Hepatic stellate cell (primary cell): ENCODE measurements at regions not wholly inside any gene's neighbourhood (a gene's known extent, or its start where the extent isn't known, plus 50 kb on each side); places are given as distances from the start of the nearest gene placed in this dataset.

Source experiments
- DNase-seq: peaks from one replicate; pipeline ENCODE4 v3.0.0; 2011; ENCODE audit warnings: low spot score

DNA sequence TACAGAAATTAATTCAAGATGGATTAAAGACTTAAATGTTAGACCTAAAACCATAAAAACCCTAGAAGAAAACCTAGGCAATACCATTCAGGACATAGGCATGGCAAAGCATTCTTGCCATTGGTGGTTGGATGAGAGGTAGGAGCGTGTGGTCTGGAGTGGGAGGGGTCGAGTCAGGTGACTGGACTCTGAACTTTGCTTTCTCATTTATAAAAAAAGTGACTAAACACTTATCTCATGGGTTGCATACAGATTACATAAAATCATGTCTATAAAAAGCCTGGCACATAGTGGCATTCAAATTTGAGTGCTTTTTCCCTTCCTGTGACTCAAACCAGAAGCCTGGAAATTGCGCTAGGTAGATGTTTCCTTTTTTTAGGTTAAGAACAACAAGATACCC is 159.7 kb upstream of the SHISA6 start:
- no peak for DNase-seq

DNA sequence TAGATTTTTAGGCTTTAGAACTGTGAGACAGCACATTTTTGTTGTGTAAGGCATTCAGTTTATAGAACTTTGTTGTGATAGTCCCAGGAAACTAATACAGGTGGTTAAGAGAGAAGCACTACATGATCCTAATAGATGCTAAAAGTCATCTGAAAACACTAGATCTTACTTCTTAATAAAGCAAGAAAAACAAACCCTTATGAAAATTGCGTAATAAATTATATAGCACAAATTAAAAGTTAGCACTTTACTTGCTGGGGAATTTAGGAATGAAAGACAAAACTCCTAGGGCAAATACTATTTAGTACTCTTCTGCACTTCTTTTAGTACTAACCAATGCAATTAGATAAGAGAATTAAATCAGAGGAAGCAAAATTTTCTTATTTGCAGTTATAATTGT is 163.3 kb upstream of the SHISA6 start:
- DNase-seq = no peak

DNA sequence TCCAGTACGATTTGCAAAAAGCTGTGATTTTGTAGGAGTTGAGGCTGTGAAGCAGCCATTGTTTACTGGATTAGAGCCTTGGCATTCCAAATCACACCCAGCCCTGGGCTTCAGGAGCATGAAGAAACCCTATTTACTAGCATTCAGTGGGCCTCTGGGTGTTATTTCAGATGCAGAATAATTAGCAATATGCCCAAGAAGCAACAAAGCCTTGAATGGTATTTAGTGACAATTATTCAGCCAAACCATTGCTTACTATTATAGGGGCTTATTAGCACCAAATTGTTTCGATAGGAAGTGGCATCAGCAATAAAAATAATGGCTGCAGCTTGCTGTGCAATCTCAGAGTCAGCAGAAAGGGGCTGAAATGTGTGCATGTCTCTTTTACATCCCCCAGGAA is 166.6 kb upstream of the SHISA6 start:
- DNase-seq = no peak

DNA sequence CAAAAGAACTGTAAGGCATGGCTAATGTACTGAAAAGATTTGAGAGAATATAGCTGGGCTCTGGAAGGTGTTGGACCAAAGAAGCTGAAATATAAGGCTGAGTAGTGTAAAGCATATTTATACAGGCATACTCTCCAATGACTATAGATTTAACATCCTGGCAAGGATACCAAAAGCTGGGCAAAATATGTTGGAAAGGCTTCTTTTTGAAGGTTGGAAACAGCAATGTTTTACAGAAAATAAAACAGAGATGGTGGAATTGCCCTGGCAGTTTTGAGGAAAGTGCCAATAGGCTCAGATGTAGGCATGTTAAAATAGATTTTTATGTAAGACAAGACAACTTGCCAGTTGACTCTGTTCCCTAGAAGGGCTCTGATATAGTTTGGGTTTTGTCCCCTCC is 184.1 kb upstream of the SHISA6 start:
- DNase-seq = no peak

DNA sequence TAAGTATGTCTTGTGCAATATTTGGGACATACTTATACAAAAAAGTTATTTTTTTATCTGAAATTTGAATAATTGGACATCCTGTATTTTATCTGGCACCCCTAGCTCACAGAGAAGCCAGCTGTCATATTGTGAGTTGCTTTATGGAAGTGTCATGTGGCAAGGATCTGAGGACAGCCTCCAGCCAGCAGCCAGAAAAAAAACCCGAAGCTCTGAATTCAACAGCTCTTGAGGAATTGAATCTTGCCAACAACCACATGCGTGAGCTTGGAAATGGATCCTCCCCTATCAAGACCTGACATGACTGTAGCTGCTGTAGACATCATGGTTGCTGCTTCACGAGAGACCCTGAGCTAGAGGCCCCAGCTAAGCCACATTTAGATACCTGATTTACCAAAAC is 187.2 kb upstream of the SHISA6 start:
- DNase-seq = no peak

DNA sequence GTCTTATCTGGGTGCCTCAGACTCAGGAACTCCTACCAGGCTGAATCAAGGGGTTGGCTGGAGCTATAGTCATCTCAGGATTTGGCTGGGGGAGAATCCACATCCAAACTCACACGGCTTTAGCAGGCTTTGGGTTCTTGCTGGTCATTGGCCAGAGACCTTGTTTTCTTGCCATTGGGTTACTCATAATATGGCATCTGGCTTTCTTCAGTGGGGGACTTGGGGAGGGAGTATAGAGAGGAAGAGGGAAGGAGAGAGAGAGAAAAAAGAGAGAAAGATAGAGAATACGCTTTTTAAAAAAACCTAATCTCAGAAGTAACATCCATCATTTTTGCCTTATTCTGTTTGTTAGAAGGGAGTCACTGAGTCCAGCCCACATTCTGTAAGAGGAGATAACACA is 191.5 kb upstream of the SHISA6 start:
- no peak for DNase-seq

DNA sequence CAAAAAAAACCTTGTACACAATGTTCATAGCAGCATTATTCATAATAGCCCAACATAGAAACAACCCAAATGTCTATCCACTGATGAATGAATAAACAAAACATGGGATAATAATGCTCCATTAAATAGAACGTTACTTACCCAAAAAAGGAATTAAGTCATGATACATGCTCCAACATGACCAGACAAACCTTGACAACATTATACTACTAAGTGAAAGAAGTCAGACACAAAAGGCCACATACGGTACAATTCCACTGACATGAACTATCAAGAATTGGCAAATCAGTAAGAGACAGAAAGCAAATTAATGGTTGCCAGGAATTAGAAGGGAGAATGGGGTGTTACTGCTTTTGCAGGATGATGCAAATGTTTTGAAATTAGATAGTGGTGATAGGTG is 193.8 kb upstream of the SHISA6 start:
- DNase-seq = no peak

DNA sequence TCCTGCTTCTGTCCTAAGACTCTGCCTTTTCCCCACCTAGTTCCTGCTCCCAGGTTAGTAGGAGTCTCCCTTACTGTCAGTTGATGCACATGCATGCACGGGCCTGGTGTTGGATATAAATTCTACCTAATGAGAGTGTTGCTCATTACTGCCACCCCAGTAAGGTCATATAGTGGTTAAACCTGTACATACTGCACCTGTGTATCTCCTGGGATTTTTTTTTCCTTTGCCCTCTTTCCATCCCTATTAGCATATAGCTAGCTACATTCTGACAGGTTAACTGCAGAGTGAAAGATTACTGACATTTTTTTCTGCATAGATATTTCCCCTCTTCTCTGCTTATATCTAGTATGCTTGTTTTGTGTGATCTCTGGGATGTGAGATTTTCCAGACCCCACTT is 201.5 kb upstream of the PIRT start:
- DNase-seq = no peak

DNA sequence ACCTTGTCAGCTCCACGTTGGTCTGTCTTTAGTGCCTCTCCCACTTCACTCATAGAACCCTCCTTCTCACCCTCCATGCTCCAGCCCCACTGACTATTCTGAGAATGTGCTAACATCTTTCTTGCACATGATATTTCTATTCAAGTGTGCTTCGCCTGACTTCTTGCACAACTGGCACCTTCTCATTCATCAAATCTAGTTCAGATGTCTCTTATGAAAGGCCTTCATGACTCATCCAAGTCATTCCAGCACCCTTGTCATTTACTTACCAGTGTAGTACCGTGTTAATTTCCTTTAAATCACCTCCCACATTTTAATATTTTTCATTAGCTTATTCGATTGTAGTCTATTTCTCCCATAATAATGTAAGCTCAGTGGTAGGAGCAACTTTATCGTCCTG is 197.8 kb upstream of the PIRT start:
- no peak for DNase-seq

DNA sequence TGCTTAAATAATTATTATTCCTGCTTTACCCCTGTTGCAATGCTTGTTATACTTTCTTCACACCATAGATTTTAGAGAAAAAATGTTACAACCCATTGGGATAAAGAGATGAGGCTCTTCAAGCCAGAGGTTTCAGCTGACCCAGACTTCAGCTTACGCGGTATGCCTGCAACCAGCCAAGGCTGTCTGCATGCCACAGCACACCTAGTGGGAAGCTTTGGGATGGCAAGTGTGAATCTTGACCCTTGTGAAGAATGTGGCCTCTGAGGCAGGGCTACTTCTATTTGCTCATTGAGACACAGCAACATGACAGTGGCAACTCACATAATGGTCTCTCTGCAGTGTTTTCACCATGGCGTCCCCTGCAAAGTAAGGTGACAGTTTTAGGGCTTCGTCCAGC is 193.9 kb upstream of the PIRT start:
- no peak for DNase-seq

DNA sequence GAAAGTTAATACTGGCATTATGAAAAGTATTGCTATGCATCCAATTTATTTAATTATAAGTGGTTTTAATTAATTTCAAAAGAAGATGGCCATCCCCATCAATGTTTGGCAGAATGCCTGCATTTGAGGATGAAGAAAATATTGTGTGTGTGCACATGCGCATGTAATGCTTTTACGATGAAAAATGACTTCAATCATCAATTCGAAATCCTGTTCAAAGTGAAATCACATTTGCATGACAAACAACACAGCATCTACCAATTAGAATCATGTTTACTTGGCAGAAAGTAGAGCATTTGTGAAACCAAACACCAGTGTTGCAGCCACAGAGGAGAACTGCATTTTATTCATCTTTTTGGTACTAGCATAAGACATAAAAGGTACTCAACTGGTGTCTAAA is 191.9 kb upstream of the PIRT start:
- no peak for DNase-seq

DNA sequence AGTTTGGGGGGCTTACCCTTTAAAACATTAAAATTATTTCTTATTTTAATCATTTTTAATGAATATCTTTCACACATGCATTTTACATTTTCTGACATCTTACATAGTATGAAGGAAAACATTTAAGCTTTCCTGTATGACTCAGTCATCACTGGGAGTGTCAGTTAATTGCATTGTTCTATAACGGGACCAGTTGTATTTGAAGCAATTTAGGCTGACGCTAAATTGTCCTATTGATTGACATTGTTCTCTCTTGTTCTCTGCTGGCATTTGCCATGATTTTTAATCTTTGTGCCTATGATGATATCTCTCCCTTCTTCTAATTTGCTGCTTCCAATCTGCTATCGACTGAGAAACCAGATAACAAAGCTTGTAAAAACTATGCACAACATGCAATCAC is 190.5 kb upstream of the PIRT start:
- DNase-seq = no peak

DNA sequence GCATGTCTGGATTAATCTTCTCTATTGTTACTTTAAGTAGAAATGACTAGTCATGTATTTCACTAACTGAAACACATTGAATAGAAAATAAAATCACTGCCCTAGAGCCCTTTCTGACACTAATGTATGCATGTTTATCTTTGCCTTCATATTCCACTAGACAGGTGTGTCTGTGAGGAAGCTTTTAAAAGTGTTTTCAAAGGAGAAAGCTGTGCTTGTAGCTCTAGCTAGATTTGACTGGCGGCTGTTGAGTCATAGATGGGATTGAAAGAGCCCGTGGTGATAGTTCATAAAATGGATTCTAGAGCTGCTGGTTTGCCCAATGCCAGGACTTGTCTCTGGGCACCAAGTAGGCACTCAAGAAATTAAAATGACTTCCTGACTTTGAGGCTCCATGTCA is 189.0 kb upstream of the PIRT start:
- no peak for DNase-seq

DNA sequence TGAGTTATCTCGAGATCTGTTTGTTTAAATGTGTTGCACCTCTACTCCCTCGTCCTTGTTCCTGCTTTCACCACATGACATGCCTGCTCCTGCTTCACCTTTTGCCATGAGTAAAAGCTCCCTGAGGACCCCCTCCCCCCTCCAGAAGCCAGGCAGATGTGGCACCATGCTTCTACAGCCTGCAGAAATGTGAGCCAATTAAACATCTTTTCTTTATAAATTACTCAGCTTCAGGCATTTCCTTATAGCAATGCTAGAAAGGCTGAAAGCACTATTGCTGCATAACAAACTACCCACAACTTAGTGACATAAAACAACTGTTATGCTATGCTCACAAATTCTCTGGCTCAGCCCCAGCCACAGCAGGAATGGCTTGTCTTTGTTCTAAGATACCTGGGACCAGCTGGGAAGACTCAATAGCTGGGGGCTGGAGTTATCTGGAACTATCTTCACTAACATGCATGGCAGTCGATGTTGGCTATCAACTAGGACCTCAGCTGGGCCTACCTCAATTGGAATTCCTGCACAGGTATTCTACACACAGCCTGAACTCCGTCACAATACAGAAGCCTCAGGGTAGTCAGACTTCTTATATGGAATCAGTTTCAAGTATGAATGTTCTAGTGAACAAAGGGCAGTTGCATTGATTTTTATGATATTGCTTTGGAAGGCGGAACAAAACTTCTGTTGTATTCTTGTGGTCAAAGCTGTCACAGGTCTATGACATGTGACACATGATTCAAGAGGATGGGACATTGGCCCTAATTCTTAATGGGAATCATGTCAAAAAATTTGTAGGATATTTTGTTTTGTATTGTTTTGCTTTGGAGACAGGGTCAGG is 186.0 kb upstream of the PIRT start:
- DNase-seq = no peak

DNA sequence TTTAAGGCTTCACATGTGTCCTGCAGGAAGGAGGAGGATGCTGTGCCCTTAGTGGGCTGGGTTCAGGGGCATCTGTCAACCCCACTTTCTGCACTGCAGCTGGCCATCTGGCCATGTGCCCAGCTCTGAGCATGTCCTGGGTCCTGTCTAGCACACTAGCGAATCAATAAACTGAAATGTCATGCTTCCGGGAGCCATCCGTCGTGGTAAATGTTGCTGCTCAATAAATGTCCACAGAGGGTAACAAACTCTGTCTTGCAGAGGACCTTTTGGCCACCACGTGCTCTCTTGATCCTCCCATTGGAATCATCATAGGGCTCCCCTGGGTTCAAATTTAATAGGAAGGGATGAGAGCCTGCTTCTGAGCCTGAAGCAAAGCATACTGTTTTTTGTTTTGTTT is 168.6 kb upstream of the PIRT start:
- DNase-seq = no peak

DNA sequence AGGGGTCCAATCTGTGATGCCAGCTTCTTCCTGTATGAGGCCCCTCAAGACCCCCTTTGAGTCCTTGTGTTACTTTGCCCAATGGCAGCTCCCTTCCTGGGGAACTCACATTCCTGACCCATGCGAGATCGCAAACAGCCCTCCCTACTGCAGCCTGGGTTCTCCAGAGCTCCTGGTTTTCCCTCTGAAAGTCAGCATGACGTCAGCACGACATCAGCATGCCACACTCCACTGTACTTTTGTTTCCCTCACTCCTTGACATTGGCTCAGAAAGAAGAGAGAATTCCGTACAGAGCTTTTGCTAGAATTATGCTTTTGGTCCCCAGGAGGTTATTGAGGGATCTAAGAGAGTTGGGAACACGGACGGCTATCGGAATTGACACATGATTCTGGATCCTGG is 168.1 kb upstream of the PIRT start:
- DNase-seq = no peak

DNA sequence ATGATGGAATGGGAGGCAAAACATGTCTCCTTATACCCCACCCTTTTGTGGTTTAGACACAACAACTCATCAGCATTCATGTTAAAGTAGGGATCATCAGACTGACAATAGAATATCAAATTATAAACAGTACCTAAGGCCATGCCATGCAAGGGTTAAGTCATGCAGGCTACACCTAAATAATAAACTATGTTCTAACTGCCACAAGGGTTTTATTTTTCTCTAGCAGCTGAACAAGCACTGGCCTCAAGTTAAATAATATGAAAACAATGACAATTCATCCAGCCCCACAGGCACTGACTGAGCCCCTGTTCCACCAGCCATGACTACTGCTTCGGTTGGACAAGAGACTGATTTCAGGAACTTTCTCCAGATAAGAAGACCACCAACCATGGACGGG is 164.5 kb upstream of the PIRT start:
- no peak for DNase-seq

DNA sequence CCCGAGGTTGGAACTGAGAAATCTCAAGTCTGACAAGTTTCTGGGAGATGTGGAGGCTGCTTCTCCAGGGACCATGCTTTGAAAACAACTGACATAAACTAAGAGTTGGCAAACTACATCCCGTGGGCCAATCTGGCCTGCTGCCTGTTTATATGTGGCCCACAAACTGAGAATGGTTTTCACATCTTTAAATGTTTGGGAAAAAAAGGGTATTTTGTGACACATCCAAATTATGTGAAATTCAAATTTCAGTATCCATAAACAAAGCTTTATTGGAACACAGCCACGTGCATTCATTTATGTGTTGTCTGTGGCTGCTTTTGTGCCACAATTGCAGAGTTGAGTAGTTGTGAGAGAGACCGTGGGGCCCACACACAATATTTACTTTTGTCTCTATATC is 163.8 kb upstream of the PIRT start:
- no peak for DNase-seq

DNA sequence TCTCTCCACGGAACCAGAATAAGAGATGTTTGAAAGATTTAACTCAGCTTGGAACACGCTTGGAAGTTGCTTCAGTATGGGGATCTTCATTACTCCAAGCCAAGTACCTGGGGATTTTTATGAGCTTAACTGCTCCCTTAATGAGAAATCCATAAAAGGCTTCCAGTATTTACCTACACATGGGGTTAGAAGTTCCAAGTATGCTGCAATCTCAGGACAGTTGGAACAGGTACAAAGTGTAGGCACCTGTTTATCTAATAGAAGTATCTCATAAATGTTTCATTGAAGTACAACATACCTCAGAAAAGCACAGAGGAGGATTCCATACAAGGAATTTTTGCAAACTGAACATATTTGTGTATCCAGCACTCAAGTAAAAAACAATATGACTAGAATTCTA is 161.6 kb upstream of the PIRT start:
- no peak for DNase-seq

DNA sequence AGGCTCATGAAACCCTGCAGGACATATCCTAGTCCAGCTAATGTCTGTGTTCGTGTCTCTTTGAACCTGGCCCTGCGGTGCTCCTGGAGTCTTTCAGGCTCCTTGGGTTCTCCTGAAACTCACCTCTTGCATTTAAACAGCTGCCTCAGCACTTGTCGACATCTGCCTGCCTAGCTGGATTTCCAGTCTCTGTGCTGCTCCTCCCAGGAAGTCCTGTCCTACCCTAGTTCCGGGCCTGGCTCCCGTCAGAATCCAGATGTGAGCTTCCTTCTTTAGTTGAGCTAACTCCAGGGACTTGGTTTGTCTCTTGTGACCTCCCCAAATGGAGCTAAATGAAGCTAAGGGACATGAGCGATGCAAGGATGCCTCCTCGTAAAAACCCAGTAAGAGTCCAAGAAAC is 155.2 kb upstream of the PIRT start:
- no peak for DNase-seq

DNA sequence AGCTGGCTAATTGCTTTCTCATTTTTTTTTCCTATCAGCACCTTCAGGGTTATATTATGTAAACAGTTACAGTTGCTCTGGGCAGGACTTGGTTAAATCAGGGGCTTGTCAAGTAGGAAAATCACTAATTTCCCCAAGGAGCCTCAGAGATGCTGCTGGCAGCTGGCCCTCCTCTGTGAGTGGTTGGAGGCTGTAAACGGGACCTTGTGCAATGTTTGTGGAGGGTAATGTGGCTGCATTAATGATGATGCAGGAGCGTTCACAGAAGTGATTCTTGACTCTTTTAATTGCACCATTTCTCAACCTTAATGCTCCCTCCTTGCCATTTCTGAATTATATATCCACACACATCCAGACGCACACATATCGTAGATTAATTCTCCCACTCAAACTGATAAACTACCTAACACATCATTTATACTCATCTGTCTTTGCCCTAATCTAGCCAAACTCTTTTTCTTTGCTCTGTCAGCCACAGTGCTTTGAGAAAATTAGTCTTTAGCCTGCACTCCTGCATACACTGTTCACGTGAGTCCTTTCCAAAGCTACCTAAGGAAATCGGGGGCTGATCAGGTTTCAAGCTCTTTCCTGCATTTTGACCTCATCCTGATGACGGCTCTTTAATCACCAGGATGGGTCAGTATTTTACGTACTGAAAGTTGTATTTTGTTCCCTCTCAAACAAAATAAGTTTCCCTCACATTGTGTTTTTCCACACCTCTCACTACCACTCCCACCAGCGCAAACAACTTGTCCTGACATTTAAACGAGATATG is 154.4 kb upstream of the PIRT start:
- no peak for DNase-seq

DNA sequence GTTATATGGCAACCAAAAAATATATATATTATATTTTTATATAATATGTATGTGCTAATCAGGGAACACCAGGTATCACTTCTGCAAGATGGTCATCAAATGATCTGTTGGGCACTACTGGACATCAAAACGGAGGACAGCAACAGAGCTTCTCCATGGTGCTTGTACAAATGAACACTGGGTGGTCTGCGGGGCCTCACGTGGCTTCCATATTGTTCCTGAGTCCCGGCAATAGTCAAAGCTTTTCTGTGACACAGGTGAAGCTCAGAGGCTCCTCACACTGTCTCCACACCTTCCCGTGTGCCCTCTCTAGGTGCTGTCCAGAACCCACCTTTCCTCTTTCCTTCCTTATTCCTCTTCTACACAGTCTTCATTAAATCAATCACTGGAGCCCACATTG is 149.9 kb upstream of the PIRT start:
- DNase-seq = no peak

DNA sequence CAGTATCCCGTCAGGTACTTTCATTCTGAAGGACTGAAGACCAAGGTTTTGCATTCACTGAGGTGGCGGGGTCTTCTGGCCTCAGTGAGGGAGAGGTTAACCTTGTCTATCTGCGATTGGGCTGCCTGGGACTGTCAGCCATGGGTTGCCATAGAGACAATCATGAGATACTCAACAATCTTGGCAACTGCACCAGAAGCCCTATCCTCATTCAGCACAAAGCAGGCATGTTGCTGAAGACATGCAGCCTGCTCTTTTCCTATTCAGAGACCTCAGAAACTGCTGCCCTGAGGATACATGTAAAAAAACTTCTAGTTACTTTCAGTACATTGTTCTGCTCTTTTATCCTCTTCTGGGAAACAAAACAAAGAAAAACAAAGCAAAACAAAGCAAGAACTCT is 146.3 kb upstream of the PIRT start:
- DNase-seq = no peak

DNA sequence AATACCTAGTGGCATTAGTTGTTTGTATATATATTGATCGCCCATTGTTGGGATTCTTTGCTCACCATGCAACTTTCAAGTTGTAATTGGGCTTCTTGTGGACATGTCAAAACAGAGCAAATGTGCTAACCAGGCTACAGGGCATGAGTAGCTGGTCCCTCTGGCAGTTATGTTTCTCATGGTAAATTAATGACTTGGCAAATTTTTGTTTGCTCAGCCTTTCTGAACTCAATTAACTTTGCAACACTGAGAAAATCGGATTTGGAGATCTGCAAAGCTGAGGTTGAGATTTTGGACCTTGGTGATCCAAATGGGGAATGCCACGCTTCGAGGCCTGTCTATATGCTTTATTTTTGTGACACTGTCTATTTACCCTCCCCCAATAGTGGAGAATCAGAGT is 138.5 kb upstream of the PIRT start:
- no peak for DNase-seq
